ENCODE measurements at regions not wholly inside any gene's neighbourhood (a gene's known extent, or its start where the extent isn't known, plus 50 kb on each side); places are given as distances from the start of the nearest gene placed in this dataset.

- TF ChIP-seq EZH2 (IDR thresholded peaks at IDR 0.05; ENCODE audit: borderline replicate concordance, low read length) (no peak), CTCF (conservative IDR thresholded peaks at IDR 0.05 in 1 of 2, IDR thresholded peaks at IDR 0.05 in 1 of 2; ENCODE audit: extremely low read depth in 1 of 2, insufficient read depth in 1 of 2, low read depth in 1 of 2, low read length in 2 of 2) (no peak)
These were observed 91.1 kb downstream of the TLR4 start for GRCh38 chr9:117795271-117795670.
